Occipital lobe (tissue), 1 donor: ENCODE measurements at regions not wholly inside any gene's neighbourhood (a gene's known extent, or its start where the extent isn't known, plus 50 kb on each side); places are given as distances from the start of the nearest gene placed in this dataset.
"Not testable (repeated sequence)": the region's sequence is repeated elsewhere in the genome, so short reads cannot be mapped to it uniquely, and the experiment has no call there.

Experiments used
- DNase-seq: peaks from one replicate; lab custom pipeline; 2025; lab: John Stamatoyannopoulos, UW

GRCh38 chr5:106454651-106455415 is 1215.9 kb downstream of the EFNA5 start:
- no peak for DNase-seq

- DNase-seq: no peak
Observed at GRCh38 chr5:106454050-106454449, 1216.7 kb downstream of the EFNA5 start.

DNA sequence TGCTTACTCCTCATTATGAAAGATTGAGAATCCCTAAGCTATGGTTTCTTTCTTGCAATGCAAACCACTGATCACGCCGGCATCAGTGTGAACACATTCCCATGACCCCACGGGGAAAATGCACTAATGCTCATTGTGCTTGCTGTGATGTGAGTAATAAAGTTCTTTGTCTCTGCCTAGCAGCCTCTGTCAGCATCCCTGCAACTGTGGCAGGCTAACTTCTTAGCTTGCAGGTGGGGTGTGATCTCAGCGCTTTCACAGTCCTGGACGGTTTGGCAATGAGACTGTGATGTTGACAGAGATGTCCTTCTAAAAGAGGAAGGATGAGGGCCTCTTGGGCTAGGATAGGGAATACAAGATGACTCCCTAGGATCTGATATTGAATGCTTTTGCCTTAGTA is 1218.7 kb downstream of the EFNA5 start:
- no peak for DNase-seq

DNA sequence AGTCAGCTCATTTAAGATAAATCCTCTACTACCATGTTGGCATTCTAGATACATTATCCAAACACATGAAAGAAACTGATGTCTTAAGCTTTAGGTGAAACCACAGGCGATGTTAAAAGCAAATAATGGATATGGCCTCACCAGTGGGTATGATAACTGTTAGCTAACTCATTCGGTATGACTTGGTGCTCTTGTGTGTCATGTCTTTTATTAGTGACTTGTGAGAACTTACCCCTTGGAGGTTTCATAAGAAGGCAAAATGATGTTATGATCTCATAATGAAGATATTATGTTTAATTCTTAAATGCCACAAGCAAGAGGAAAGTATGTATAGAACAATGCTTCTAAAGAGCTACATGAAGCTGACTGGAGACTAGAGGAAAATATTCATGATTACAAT is 1227.0 kb downstream of the EFNA5 start:
- no peak for DNase-seq

DNA sequence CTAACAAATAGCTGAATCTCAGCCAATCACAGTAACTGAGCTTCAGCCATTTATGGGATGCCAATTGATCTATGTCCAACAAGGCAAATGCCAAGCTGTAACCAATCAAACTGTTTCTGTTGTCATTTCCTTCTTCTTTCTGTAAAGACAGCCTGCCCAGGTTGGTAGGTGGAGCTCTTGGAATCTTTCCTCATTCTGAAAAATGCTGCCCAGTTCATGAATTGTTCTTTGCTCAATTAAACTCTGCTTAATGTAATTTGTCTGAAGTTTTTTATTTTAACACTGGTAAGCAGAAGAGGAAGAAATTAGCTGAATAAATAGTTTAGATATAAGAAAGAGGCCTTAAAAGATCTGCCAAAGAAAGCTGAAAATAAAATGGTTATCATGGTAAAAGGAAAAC is 1235.6 kb downstream of the EFNA5 start:
- DNase-seq: no peak

DNA sequence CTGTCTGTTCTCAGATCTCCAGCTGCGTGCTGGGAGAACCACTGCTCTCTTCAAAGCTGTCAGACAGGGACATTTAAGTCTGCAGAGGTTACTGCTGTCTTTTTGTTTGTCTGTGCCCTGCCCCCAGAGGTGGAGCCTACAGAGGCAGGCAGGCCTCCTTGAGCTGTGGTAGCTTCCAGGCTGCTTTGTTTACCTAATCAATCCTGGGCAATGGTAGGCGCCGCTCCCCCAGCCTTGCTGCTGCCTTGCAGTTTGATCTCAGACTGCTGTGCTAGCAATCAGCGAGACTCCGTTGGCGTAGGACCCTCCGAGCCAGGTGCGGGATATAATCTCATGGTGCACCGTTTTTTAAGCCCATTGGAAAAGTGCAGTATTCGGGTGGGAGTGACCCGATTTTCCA is 1240.0 kb downstream of the EFNA5 start:
- not testable (repeated sequence) for DNase-seq

GRCh38 chr5:106423109-106423897 is 1247.4 kb downstream of the EFNA5 start:
- DNase-seq: no peak

GRCh38 chr5:106420102-106420501 is 1250.6 kb downstream of the EFNA5 start:
- DNase-seq: no peak

- DNase-seq: no peak
Observed at GRCh38 chr5:106418196-106418595, 1252.5 kb downstream of the EFNA5 start.

DNA sequence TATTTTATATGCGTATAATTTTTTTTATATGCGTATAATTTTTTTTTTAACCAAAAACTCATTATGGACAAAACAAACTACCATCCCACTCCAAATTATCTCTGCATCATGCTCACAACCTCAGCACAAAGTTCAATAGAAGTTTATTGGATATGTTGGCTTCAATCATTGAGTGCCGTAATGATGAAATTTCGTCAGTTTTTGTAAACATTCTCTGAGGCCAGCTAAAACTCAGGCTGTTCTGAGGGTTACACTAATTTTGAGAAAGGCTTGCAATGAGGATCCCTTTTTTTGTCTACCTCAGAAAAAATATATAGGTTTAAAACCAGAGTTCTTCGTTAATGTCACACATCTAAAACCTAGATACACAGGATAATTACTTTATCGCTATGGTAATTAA is 1253.2 kb downstream of the EFNA5 start:
- no peak for DNase-seq

DNA sequence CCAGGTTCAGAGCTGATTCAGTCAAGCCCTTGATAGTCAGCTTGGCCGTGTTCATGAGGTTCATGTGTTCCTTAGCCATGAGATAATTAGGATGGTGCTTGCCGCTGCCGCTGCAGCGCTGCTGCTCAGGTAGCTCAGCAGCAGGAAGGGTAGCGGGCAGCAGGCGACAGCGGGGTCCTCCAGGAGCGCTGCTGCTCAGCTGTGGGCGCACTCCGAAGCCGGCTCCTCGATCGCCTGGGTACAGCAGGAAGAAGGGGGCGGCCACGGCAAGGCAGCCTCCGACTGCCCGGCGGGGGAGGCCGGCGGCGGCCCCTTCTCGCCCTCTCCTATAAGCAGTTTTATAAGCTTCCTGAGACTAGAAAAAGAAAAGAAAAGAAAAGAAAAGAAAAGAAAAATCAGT is 1253.6 kb downstream of the EFNA5 start:
- DNase-seq: no peak

- DNase-seq: no peak
Observed at GRCh38 chr5:106415541-106415940, 1255.2 kb downstream of the EFNA5 start.

GRCh38 chr5:106414342-106414741 is 1256.4 kb downstream of the EFNA5 start:
- no peak for DNase-seq

GRCh38 chr5:106412606-106413005 is 1258.1 kb downstream of the EFNA5 start:
- DNase-seq: no peak

DNA sequence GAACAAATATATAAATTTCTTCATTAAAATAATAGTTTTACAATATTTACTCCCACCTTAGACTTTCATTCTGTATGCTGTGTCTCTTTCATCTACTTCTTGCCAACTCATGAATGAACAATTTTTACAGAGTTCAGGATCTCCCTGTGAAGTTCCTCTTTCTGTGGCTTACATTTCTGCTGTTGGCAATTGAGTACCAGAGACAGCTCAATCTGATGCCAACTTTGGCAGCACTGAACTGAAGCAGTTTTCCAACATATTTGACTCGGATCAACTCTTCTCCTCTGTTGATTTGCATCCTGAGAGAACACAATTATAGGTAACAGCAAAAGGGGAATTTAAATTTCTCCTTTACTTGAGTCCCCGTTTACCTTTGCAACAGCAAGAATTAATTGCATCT is 1262.2 kb downstream of the EFNA5 start:
- no peak for DNase-seq

GRCh38 chr5:106408141-106408540 is 1262.6 kb downstream of the EFNA5 start:
- no peak for DNase-seq

GRCh38 chr5:106401561-106401960 is 1269.2 kb downstream of the EFNA5 start:
- no peak for DNase-seq

GRCh38 chr5:106399391-106399790 is 1271.3 kb downstream of the EFNA5 start:
- no peak for DNase-seq

- DNase-seq: no peak
Observed at GRCh38 chr5:106397700-106398099, 1273.0 kb downstream of the EFNA5 start.

DNA sequence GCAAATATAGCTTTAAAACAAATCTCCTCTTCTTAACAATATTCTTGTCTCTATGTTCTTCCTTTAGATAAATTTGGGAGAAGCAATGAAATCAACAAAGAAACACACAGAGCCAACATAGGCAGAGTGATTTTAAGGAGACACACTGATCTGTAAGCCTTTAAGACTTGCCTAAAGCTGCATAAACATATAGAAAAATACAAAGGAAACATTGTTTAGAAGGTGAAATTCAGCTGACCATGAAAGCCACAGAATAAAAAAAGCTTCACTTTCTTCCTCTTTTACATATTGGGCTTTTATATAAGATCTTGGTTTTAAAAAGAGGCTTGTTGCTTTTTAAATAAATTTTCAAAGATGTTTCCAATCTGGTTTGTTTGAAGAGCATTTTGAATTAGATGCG is 1277.5 kb downstream of the EFNA5 start:
- DNase-seq: no peak

DNA sequence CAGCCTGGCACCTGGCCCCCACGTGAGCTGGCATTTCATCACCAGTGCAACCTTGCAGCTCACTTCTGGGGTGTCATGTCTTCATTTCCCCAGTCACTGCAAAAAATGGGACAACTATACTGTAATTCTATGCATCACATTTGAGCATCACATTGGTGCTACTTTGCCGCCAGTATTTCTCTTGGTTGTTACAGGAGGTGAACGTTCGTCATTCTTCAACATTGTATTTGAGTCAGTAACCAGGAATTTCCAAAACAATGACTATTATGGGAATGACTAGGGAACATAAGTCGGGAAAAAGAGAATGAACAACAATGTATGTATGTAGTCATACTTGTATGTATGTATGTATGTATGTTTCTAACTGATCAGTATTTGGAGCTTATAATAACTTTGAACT is 1278.0 kb downstream of the EFNA5 start:
- DNase-seq: no peak

GRCh38 chr5:106387767-106388166 is 1283.0 kb downstream of the EFNA5 start:
- DNase-seq: not testable (repeated sequence)

DNA sequence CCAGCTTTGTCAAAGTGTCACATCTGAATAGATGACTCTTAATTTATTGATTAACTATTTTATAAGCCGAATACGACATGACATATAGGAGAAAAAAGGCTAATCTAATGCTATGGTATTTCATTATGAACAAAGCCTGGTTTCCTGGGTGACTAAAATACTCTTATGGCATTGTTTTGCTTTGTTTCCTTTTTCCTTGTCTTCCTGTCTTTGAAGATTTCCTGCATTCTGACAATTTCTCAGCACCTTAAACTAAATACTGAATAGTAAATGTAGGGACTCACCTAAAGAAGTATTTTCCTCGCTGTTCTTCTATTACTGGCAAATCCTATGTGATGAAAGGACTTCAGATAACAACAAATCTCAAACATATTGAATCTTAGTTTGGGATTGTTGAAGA is 1284.5 kb downstream of the EFNA5 start:
- no peak for DNase-seq
